Ascending aorta (tissue), 2 donors: ENCODE measurements at regions not wholly inside any gene's neighbourhood (a gene's known extent, or its start where the extent isn't known, plus 50 kb on each side); places are given as distances from the start of the nearest gene placed in this dataset.

Experiments used
- DNase-seq, 2 donors: peaks; one replicate each; pipeline ENCODE4 v3.0.0-alpha.2; 2019; ENCODE audit warnings: low spot score in 2 of 2
- H3K27ac ChIP-seq, 2 donors: fragments of 200-600 bp; sonication (generic); one replicate each; pipeline ENCODE4 v1.5.1; 2016 to 2017; ENCODE audit warnings: mild to moderate bottlenecking in 1 of 2
- H3K27me3 ChIP-seq: fragments of 200-600 bp; sonication (generic); one replicate; pipeline ENCODE4 v1.5.1; 2017
- H3K36me3 ChIP-seq, 2 donors: fragments of 200-600 bp; sonication (generic); one replicate each; pipeline ENCODE4 v1.5.1; 2016
- H3K4me1 ChIP-seq, 2 donors: fragments of 200-600 bp; sonication (generic); one replicate each; pipeline ENCODE4 v1.5.1; 2016 to 2017; ENCODE audit warnings: mild to moderate bottlenecking in 1 of 2
- H3K4me3 ChIP-seq, 2 donors: fragments of 200-600 bp; sonication (generic); one replicate each; pipeline ENCODE4 v1.5.1; 2016 to 2017; ENCODE audit warnings: mild to moderate bottlenecking in 1 of 2
- H3K9me3 ChIP-seq, 2 donors: fragments of 200-600 bp; sonication (generic); one replicate each; pipeline ENCODE4 v1.5.1; 2016
- CTCF ChIP-seq, 3 experiments: fragments of 200-600 bp in 2 of 3; fragments of 450-650 bp in 1 of 3; sonication (generic) in 2 of 3; IDR thresholded peaks; one replicate each; pipeline ENCODE4 v1.5.1; 2016 to 2019; ENCODE audit warnings: antibody characterized with exemption in 3 of 3, mild to moderate bottlenecking in 1 of 3, moderate library complexity in 1 of 3
- intact Hi-C: fragments of 100-400 bp; cut with DNase I; formaldehyde crosslinking; loops from one replicate; pipeline ENCODE4 v1.15.1; 2023

- no peaks in the 10 kb centered on the region for H3K4me1 ChIP-seq
- no peak for DNase-seq
- no peak overlapping the region for H3K27ac ChIP-seq
- no peak for TF ChIP-seq CTCF (IDR thresholded peaks at IDR 0.05)
- intact Hi-C loops: no loop called here
- H3K36me3 ChIP-seq: no peaks in the 10 kb centered on the region
- no peaks in the 10 kb centered on the region for H3K9me3 ChIP-seq
- H3K4me3 ChIP-seq: no peak overlapping the region
- H3K27me3 ChIP-seq: no peaks in the 10 kb centered on the region
Measured at GRCh38 chr5:27315363-27316270, 277.2 kb upstream of the CDH9 start.

GRCh38 chr5:27313549-27313948 is 275.2 kb upstream of the CDH9 start:
- H3K36me3 ChIP-seq: no peaks in the 10 kb centered on the region
- no peak overlapping the region for H3K4me3 ChIP-seq
- no peak for DNase-seq
- no peak overlapping the region for H3K27ac ChIP-seq
- no peaks in the 10 kb centered on the region for H3K4me1 ChIP-seq
- no peaks in the 10 kb centered on the region for H3K27me3 ChIP-seq
- intact Hi-C loops: no loop called here
- no peak for TF ChIP-seq CTCF (IDR thresholded peaks at IDR 0.05)
- H3K9me3 ChIP-seq: no peaks in the 10 kb centered on the region

- no peak for DNase-seq
- Histone ChIP-seq H3K4me3 (no peak overlapping the region), H3K36me3 (no peaks in the 10 kb centered on the region), H3K4me1 (no peaks in the 10 kb centered on the region), H3K27ac (no peak overlapping the region), H3K9me3 (no peaks in the 10 kb centered on the region), H3K27me3 (no peaks in the 10 kb centered on the region)
- intact Hi-C loops: no loop called here
- TF ChIP-seq CTCF (IDR thresholded peaks at IDR 0.05): no peak
Measured at GRCh38 chr5:27312291-27312893, 274.0 kb upstream of the CDH9 start.

- TF ChIP-seq CTCF (IDR thresholded peaks at IDR 0.05): no peak
- Histone ChIP-seq H3K4me3 (no peak overlapping the region), H3K27me3 (no peaks in the 10 kb centered on the region), H3K27ac (no peak overlapping the region), H3K36me3 (no peaks in the 10 kb centered on the region), H3K4me1 (no peaks in the 10 kb centered on the region), H3K9me3 (no peaks in the 10 kb centered on the region)
- intact Hi-C loops: no loop called here
- no peak for DNase-seq
Measured at GRCh38 chr5:27311544-27311943, 273.2 kb upstream of the CDH9 start.

- no peak for DNase-seq
- TF ChIP-seq CTCF (IDR thresholded peaks at IDR 0.05): no peak
- intact Hi-C loops: no loop called here
Measured at GRCh38 chr5:27308153-27308552, 269.8 kb upstream of the CDH9 start.

More at GRCh38 chr5:27308153-27308552, 269.8 kb upstream of the CDH9 start:
- Histone ChIP-seq H3K27me3 (no peaks in the 10 kb centered on the region), H3K36me3 (no peaks in the 10 kb centered on the region), H3K4me3 (no peak overlapping the region), H3K27ac (no peak overlapping the region), H3K9me3 (no peaks in the 10 kb centered on the region), H3K4me1 (no peaks in the 10 kb centered on the region)
